GM23338 (cell line): ENCODE measurements at regions not wholly inside any gene's neighbourhood (a gene's known extent, or its start where the extent isn't known, plus 50 kb on each side); places are given as distances from the start of the nearest gene placed in this dataset.

ENCODE experiments used
- CTCF ChIP-seq, 2 experiments: fragments of 200-600 bp in 1 of 2; sonication (generic) in 1 of 2; conservative IDR thresholded peaks; 2 replicates each; pipeline versions ENCODE4 v1.5.1 to v1.6.1; 2016 to 2017; ENCODE audit warnings: antibody characterized with exemption in 2 of 2, low read depth in 2 of 2, mild to moderate bottlenecking in 2 of 2, moderate library complexity in 1 of 2
- EZH2 ChIP-seq: fragments of 200-600 bp; sonication (generic); IDR thresholded peaks from one replicate; pipeline ENCODE4 v1.8.0; 2017; ENCODE audit warnings: antibody characterized with exemption, mild to moderate bottlenecking, low read depth; ENCODE audit not compliant: unreplicated experiment
- ZNF114 ChIP-seq: fragments of 250-450 bp; sonication (Bioruptor Pico); IDR thresholded peaks from 2 replicates; pipeline ENCODE4 v1.5.0; 2020; ENCODE audit warnings: mild to moderate bottlenecking, moderate library complexity

- TF ChIP-seq EZH2: no peak
- no peak for TF ChIP-seq CTCF (conservative IDR thresholded peaks at IDR 0.05; ENCODE audit: low read depth in 2 of 2)
- TF ChIP-seq ZNF114 (CRISPR knock-in tag): no peak
These were observed 97.2 kb upstream of the IGSF21 start for GRCh38 chr1:18010408-18010807.
